ENCODE measurements at regions not wholly inside any gene's neighbourhood (a gene's known extent, or its start where the extent isn't known, plus 50 kb on each side); places are given as distances from the start of the nearest gene placed in this dataset.

DNA sequence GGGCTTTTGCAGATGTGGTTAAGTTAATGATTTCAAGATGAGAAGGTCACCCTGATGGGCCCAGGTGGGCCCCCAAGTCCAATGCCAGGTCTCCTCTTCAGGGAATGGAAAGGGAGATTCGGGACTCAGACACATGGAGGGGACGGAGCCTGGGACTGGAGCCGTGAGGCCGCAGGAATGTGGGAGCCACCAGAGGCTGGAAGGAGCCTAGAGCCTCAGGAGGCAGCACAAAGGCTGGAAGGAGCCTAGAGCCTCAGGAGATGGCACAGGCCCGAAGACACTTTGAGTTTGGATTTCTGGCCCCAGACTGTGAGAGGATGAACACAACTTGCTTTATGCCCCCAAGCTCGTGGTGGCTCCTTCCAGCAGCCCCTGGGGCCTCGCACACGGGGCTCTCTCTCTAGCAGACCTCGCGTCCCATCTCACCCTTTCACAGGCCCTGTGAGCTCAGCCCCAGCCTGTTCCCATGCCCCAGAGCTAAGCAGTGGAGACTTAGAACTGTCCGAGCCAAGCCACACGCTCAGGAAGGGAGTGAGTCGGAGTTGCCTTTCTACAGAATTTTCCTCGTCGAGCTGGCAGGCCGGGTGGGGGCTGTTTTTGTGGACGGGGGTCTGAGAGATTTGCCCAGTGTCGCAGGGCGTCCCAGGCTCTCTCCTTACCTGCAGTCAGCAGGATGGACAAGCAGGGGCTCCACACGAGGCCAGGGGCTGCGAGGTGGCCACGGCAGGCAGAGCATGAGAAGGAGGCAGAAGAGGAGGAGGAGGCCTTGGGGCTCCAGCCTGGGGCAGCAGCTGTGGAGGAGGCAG is 937.6 kb downstream of the BRD1 start:
- H3K27ac Mint-ChIP-seq: no peak overlapping the region
- Histone ChIP-seq H3K36me3 (ENCODE audit: insufficient read depth) (no peaks in the 10 kb centered on the region), H3K9me2 (ENCODE audit: insufficient read depth) (no peaks in the 10 kb centered on the region), H3K4me2 (no peak overlapping the region), H3K4me3 (no peak overlapping the region), H3K4me1 (ENCODE audit: insufficient read depth) (no peaks in the 10 kb centered on the region), H3K79me2 (replicated peaks; ENCODE audit: insufficient read depth) (no peaks in the 10 kb centered on the region), H3K27ac (ENCODE audit: low read depth) (no peak overlapping the region), H3F3A (replicated peaks; ENCODE audit: low read depth) (no peaks in the 10 kb centered on the region), H4K20me1 (replicated peaks; ENCODE audit: insufficient read depth) (no peaks in the 10 kb centered on the region), H2AFZ (no peak overlapping the region), H3K27me3 (ENCODE audit: insufficient read depth) (no peaks in the 10 kb centered on the region)
- TF ChIP-seq JUNB (IDR thresholded peaks at IDR 0.05; ENCODE audit: unreplicated experiment) (no peak), ZNF114 (CRISPR knock-in tag; IDR thresholded peaks at IDR 0.05) (no peak), EZH2 (IDR thresholded peaks at IDR 0.05; ENCODE audit: low read depth, unreplicated experiment) (no peak), CREB1 (CRISPR knock-in tag; IDR thresholded peaks at IDR 0.05; ENCODE audit: low read depth) (no peak), ZNF331 (CRISPR knock-in tag; IDR thresholded peaks at IDR 0.05; ENCODE audit: low read depth) (no peak), POLR2AphosphoS5 (IDR thresholded peaks at IDR 0.05; ENCODE audit: low read depth) (no peak)
- TF ChIP-seq, protein P1, sequence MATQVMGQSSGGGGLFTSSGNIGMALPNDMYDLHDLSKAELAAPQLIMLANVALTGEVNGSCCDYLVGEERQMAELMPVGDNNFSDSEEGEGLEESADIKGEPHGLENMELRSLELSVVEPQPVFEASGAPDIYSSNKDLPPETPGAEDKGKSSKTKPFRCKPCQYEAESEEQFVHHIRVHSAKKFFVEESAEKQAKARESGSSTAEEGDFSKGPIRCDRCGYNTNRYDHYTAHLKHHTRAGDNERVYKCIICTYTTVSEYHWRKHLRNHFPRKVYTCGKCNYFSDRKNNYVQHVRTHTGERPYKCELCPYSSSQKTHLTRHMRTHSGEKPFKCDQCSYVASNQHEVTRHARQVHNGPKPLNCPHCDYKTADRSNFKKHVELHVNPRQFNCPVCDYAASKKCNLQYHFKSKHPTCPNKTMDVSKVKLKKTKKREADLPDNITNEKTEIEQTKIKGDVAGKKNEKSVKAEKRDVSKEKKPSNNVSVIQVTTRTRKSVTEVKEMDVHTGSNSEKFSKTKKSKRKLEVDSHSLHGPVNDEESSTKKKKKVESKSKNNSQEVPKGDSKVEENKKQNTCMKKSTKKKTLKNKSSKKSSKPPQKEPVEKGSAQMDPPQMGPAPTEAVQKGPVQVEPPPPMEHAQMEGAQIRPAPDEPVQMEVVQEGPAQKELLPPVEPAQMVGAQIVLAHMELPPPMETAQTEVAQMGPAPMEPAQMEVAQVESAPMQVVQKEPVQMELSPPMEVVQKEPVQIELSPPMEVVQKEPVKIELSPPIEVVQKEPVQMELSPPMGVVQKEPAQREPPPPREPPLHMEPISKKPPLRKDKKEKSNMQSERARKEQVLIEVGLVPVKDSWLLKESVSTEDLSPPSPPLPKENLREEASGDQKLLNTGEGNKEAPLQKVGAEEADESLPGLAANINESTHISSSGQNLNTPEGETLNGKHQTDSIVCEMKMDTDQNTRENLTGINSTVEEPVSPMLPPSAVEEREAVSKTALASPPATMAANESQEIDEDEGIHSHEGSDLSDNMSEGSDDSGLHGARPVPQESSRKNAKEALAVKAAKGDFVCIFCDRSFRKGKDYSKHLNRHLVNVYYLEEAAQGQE (IDR thresholded peaks at IDR 0.05; ENCODE audit: unreplicated experiment): no peak
- TF ChIP-seq, protein P2, sequence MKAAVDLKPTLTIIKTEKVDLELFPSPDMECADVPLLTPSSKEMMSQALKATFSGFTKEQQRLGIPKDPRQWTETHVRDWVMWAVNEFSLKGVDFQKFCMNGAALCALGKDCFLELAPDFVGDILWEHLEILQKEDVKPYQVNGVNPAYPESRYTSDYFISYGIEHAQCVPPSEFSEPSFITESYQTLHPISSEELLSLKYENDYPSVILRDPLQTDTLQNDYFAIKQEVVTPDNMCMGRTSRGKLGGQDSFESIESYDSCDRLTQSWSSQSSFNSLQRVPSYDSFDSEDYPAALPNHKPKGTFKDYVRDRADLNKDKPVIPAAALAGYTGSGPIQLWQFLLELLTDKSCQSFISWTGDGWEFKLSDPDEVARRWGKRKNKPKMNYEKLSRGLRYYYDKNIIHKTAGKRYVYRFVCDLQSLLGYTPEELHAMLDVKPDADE (IDR thresholded peaks at IDR 0.05): no peak
- no peak overlapping the region for H3K4me3 Mint-ChIP-seq
- ATAC-seq (no peak), DNase-seq (ENCODE audit: low spot score) (no peak)
- no peaks in the 10 kb centered on the region for H3K4me1 Mint-ChIP-seq
- no peaks in the 10 kb centered on the region for H3K9me3 Mint-ChIP-seq
- H3K36me3 Mint-ChIP-seq (ENCODE audit: low read depth): no peaks in the 10 kb centered on the region
- peaks cover 6% of the 10 kb centered on the region for H3K27me3 Mint-ChIP-seq (ENCODE audit: insufficient read depth, low read depth, poor library complexity)

DNA sequence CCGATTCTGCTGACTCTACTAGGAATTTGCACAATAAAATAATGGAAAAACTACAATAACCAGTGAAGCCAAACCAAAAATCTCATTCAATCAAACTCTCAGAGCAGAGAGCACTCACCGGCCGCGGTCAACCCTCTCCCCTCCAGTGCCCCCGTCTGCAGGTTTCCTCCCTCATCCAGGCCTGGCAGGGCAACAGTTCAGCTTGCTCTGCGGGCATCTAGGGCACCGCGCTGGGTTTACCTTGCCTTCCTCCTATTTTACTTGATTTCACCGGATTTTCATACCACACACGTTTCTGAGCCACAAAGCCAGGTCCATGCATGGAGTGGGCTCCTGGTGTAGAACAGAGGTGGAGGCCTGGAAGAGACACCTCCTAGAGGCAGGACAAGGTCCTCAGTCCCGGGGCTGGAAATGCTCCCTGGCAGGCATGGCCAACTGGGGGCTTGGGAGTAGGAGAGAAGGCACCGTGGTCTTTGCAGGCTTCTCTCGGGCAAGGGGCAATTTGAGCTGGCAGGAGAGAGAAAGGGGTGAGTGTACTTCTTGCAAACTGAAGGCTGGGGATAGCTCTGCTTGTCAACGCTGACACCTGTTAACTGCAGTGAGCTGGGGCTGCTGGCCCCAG is 938.4 kb downstream of the BRD1 start:
- no peaks in the 10 kb centered on the region for H3K27me3 ChIP-seq (ENCODE audit: insufficient read depth)
- Mint-ChIP-seq H3K9me3 (no peaks in the 10 kb centered on the region), H3K4me3 (no peak overlapping the region)
- no peak for TF ChIP-seq STAT1 (IDR thresholded peaks at IDR 0.05; ENCODE audit: unreplicated experiment)
- no peak for TF ChIP-seq ZNF114 (CRISPR knock-in tag; IDR thresholded peaks at IDR 0.05)
- TF ChIP-seq, protein P3, sequence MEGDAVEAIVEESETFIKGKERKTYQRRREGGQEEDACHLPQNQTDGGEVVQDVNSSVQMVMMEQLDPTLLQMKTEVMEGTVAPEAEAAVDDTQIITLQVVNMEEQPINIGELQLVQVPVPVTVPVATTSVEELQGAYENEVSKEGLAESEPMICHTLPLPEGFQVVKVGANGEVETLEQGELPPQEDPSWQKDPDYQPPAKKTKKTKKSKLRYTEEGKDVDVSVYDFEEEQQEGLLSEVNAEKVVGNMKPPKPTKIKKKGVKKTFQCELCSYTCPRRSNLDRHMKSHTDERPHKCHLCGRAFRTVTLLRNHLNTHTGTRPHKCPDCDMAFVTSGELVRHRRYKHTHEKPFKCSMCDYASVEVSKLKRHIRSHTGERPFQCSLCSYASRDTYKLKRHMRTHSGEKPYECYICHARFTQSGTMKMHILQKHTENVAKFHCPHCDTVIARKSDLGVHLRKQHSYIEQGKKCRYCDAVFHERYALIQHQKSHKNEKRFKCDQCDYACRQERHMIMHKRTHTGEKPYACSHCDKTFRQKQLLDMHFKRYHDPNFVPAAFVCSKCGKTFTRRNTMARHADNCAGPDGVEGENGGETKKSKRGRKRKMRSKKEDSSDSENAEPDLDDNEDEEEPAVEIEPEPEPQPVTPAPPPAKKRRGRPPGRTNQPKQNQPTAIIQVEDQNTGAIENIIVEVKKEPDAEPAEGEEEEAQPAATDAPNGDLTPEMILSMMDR (conservative IDR thresholded peaks at IDR 0.05; ENCODE audit: low read depth in 2 of 2): no peak
- no peak for TF ChIP-seq EZH2 (IDR thresholded peaks at IDR 0.05; ENCODE audit: low read depth, unreplicated experiment)
- TF ChIP-seq, protein P1 (IDR thresholded peaks at IDR 0.05; ENCODE audit: unreplicated experiment): no peak
- no peak for TF ChIP-seq ZNF331 (CRISPR knock-in tag; IDR thresholded peaks at IDR 0.05; ENCODE audit: low read depth)
- no peak for TF ChIP-seq NANOG (IDR thresholded peaks at IDR 0.05; ENCODE audit: borderline replicate concordance)
- no peak for TF ChIP-seq JUNB (IDR thresholded peaks at IDR 0.05; ENCODE audit: unreplicated experiment)
- TF ChIP-seq EZH2phosphoT487 (IDR thresholded peaks at IDR 0.05; ENCODE audit: unreplicated experiment): no peak

More for the DNA sequence above, 938.4 kb downstream of the BRD1 start:
- Mint-ChIP-seq H3K27ac (no peak overlapping the region), H3K27me3 (ENCODE audit: insufficient read depth, low read depth, poor library complexity) (peaks cover 8% of the 10 kb centered on the region), H3K36me3 (ENCODE audit: low read depth) (no peaks in the 10 kb centered on the region), H3K4me1 (peaks cover 2% of the 10 kb centered on the region; the same call in 2 of the 3 replicates)
- Histone ChIP-seq H3K79me2 (replicated peaks; ENCODE audit: insufficient read depth) (no peaks in the 10 kb centered on the region), H3K36me3 (ENCODE audit: insufficient read depth) (no peaks in the 10 kb centered on the region), H3K27ac (ENCODE audit: low read depth) (no peak overlapping the region), H2AFZ (no peak overlapping the region), H3K4me1 (ENCODE audit: insufficient read depth) (no peaks in the 10 kb centered on the region), H4K20me1 (replicated peaks; ENCODE audit: insufficient read depth) (no peaks in the 10 kb centered on the region), H3F3A (replicated peaks; ENCODE audit: low read depth) (no peaks in the 10 kb centered on the region), H3K9me2 (ENCODE audit: insufficient read depth) (no peaks in the 10 kb centered on the region), H3K4me3 (no peak overlapping the region), H3K4me2 (no peak overlapping the region)
- DNase-seq (ENCODE audit: low spot score) (no peak), ATAC-seq (no peak)

Measured in GM23338 (cell line).